Stomach smooth muscle (tissue), 2 donors: ENCODE measurements at regions not wholly inside any gene's neighbourhood (a gene's known extent, or its start where the extent isn't known, plus 50 kb on each side); places are given as distances from the start of the nearest gene placed in this dataset.
"Not testable (repeated sequence)": the region's sequence is repeated elsewhere in the genome, so short reads cannot be mapped to it uniquely, and the experiment has no call there.

Experiments used
- H3K27ac ChIP-seq: one replicate; pipeline ENCODE4 v1.7.0; 2013; ENCODE audit warnings: mild to moderate bottlenecking, low read length, inconsistent platforms
- H3K27me3 ChIP-seq, 2 donors: one replicate each; pipeline ENCODE4 v1.7.0; 2013; ENCODE audit warnings: low read length in 2 of 2; ENCODE audit not compliant: insufficient read depth in 2 of 2, control insufficient read depth in 1 of 2
- H3K36me3 ChIP-seq, 2 donors: one replicate each; pipeline ENCODE4 v1.7.0; 2013; ENCODE audit warnings: low read length in 2 of 2; ENCODE audit not compliant: control insufficient read depth in 2 of 2, insufficient read depth in 2 of 2
- H3K4me1 ChIP-seq: one replicate; pipeline ENCODE4 v1.7.0; 2013; ENCODE audit warnings: low read length; ENCODE audit not compliant: control insufficient read depth, insufficient read depth
- H3K4me3 ChIP-seq, 2 donors: one replicate each; pipeline ENCODE4 v1.7.0; 2013; ENCODE audit warnings: low read length in 2 of 2
- H3K9ac ChIP-seq, 2 donors: one replicate each; pipeline ENCODE4 v1.7.0; 2013; ENCODE audit warnings: low read length in 2 of 2, mild to moderate bottlenecking in 1 of 2
- H3K9me3 ChIP-seq, 2 donors: one replicate each; pipeline ENCODE4 v1.7.0; 2013; ENCODE audit warnings: low read length in 2 of 2; ENCODE audit not compliant: control insufficient read depth in 2 of 2
- donor health status: healthy.
- donor health status: Pancreatic carcinoma.

- no peak overlapping the region for H3K27ac ChIP-seq
- no peak overlapping the region for H3K9ac ChIP-seq
- H3K9me3 ChIP-seq = no peaks in the 10 kb centered on the region
- H3K4me3 ChIP-seq = no peak overlapping the region
- H3K36me3 ChIP-seq = no peaks in the 10 kb centered on the region
- H3K27me3 ChIP-seq = no peaks in the 10 kb centered on the region
- peaks cover 6% of the 10 kb centered on the region for H3K4me1 ChIP-seq
These were observed 202.7 kb downstream of the POM121L12 start for GRCh38 chr7:53238021-53238605.

GRCh38 chr7:53239151-53239550 lies 203.7 kb downstream of the POM121L12 start:
- not testable (repeated sequence) for H3K4me1 ChIP-seq, H3K9me3 ChIP-seq, H3K36me3 ChIP-seq, H3K27ac ChIP-seq, H3K27me3 ChIP-seq, H3K9ac ChIP-seq, H3K4me3 ChIP-seq

DNA sequence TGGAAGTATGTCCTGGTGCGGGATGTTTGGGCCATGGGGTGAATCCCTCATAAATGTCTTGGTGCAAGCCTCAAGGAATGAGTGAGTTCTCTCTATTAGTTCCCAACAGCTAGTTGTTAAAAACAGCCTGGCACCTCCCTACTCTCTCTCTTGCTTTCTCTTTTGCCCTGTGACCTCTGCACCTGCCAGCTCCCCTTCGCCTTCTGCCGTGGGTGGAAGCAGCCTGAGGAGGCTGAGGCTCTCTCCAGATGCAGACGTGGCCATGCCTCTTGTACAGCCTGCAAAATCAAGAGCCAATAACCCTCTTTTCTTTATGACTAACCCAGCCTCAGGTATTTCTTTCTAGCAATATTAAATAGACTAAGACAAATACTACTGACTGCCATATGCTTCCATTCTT lies 210.3 kb downstream of the POM121L12 start:
- Histone ChIP-seq H3K27ac (no peak overlapping the region), H3K9ac (no peak overlapping the region), H3K36me3 (no peaks in the 10 kb centered on the region), H3K27me3 (no peaks in the 10 kb centered on the region), H3K9me3 (no peaks in the 10 kb centered on the region), H3K4me1 (no peaks in the 10 kb centered on the region), H3K4me3 (no peak overlapping the region)

- Histone ChIP-seq H3K9ac (no peak overlapping the region), H3K4me3 (no peak overlapping the region), H3K36me3 (no peaks in the 10 kb centered on the region), H3K27me3 (no peaks in the 10 kb centered on the region), H3K27ac (no peak overlapping the region), H3K4me1 (no peaks in the 10 kb centered on the region), H3K9me3 (no peaks in the 10 kb centered on the region)
These were observed 211.5 kb downstream of the POM121L12 start for GRCh38 chr7:53246957-53247356.

DNA sequence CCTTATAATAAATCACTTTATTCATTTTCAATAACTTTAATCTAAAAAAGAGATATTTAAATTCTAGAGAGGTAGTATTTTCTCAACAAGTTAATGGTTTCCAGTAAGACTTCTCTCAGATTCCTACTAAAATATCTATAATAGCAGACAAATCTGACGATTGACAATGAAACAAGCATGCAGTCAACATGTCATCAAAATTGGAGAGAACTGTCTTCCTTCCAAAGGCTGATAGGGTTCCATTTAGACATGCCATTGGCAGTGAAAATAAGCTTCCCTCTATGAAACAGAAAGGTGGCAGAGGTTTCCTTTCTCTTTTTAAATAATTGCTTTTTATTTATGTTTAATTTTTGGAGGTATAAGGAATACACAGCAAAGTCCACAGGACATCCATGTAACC lies 217.1 kb downstream of the POM121L12 start:
- Histone ChIP-seq H3K27ac (no peak overlapping the region), H3K36me3 (no peaks in the 10 kb centered on the region), H3K27me3 (no peaks in the 10 kb centered on the region), H3K4me3 (no peak overlapping the region), H3K9ac (no peak overlapping the region), H3K4me1 (no peaks in the 10 kb centered on the region), H3K9me3 (no peaks in the 10 kb centered on the region)

GRCh38 chr7:53272081-53272480 lies 236.6 kb downstream of the POM121L12 start:
- Histone ChIP-seq H3K4me3 (no peak overlapping the region), H3K9me3 (no peaks in the 10 kb centered on the region), H3K27ac (no peak overlapping the region), H3K36me3 (no peaks in the 10 kb centered on the region), H3K4me1 (no peaks in the 10 kb centered on the region), H3K9ac (no peak overlapping the region), H3K27me3 (no peaks in the 10 kb centered on the region)

- Histone ChIP-seq H3K27me3 (no peaks in the 10 kb centered on the region), H3K9me3 (no peaks in the 10 kb centered on the region), H3K9ac (no peak overlapping the region), H3K4me1 (no peaks in the 10 kb centered on the region), H3K4me3 (no peak overlapping the region), H3K27ac (no peak overlapping the region), H3K36me3 (no peaks in the 10 kb centered on the region)
These were observed 245.9 kb downstream of the POM121L12 start for GRCh38 chr7:53281312-53281711.

DNA sequence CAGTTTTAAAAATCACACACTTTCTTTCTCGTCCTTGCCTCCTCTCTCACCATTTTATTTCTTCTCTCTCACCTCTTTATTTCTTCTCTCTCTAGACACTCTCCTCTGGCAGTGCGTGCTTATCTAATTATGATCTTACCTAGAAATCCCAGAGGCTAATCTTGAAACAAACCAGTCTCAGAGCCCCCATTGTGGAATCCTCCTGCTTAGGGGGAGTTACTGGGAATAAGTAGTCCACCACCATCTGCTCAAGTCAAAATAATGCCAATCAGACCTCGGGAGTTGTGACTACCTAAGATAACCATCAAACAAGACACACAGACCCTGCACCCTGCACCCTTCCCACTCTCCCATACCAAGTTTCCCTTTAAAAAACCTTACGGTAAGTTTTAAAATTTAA lies 256.9 kb downstream of the POM121L12 start:
- Histone ChIP-seq H3K27me3 (no peaks in the 10 kb centered on the region), H3K27ac (no peak overlapping the region), H3K4me3 (no peak overlapping the region), H3K9me3 (peaks cover 0 to 3% of the 10 kb centered on the region in 2 donors), H3K36me3 (no peaks in the 10 kb centered on the region), H3K9ac (no peak overlapping the region), H3K4me1 (no peaks in the 10 kb centered on the region)

DNA sequence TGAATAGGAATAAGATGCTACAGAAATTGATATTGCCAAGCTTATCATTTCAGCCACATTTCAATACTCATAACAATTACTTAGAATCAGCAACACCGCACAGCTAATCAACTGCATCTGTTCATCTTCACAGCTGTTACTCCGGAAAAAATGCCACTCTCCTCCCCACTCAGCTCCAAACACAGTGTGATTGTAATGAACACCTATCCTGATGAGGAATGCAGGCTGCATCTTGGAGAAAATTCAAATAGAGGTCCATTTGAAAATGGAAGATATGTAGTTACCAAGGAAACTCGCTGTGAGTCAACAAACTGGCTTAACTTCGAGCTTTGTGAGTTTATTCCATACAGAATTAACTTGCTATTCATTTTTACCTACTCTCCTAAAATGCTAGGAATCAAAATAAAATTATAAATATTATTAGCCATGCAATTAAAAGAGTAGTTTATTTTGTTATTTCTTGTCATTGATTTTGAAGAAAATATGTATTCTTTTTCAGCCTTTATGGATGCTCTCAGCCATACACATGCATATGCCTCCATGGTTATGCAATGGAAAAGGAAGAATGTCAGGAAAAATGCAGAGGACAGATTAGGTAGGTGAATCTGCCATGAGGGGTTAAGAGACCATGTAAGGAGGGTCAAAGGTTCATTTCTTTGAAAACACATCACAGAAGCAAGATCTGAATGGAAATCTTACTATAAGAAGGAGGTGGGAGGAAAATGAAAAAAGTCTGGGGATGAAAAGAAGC lies 267.2 kb downstream of the POM121L12 start:
- Histone ChIP-seq H3K4me1 (no peaks in the 10 kb centered on the region), H3K4me3 (no peak overlapping the region), H3K9me3 (no peaks in the 10 kb centered on the region), H3K27ac (no peak overlapping the region), H3K27me3 (no peaks in the 10 kb centered on the region), H3K9ac (no peak overlapping the region), H3K36me3 (no peaks in the 10 kb centered on the region)

GRCh38 chr7:53303781-53304180 lies 268.3 kb downstream of the POM121L12 start:
- H3K27me3 ChIP-seq = no peaks in the 10 kb centered on the region
- H3K4me1 ChIP-seq = no peaks in the 10 kb centered on the region
- no peak overlapping the region for H3K9ac ChIP-seq
- no peak overlapping the region for H3K27ac ChIP-seq
- H3K36me3 ChIP-seq = no peaks in the 10 kb centered on the region
- no peak overlapping the region for H3K4me3 ChIP-seq
- no peaks in the 10 kb centered on the region for H3K9me3 ChIP-seq

DNA sequence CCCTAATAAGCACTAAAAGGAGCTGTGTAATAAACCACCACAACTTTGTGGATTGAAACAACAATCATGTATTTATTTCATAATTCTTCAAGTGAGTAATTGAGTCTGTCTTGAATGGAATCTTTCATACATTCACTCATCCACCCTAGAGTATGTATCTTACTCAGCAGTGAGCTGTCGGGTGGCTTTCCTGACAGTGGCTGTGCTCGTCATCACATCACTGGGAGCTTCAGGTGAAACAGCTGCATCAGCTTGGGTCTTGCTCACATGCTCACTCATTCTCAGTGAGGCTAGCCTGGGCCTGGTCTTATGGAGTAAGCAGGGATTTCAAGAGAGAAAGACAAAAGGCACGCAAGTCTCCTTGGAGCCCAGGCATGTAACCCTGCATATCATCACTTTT lies 271.4 kb downstream of the POM121L12 start:
- Histone ChIP-seq H3K4me3 (no peak overlapping the region), H3K9me3 (no peaks in the 10 kb centered on the region), H3K4me1 (no peaks in the 10 kb centered on the region), H3K27me3 (no peaks in the 10 kb centered on the region), H3K27ac (no peak overlapping the region), H3K36me3 (no peaks in the 10 kb centered on the region), H3K9ac (no peak overlapping the region)
